AG04449 (cell line): ENCODE measurements at regions not wholly inside any gene's neighbourhood (a gene's known extent, or its start where the extent isn't known, plus 50 kb on each side); places are given as distances from the start of the nearest gene placed in this dataset.

Source experiments
- CTCF ChIA-PET: fragments of 350-600 bp; formaldehyde crosslinking; extraction: SDS; loops from one replicate; lab custom pipeline; 2021; ENCODE audit warnings: antibody characterized with exemption; lab: Yijun Ruan, JAX
- POLR2A ChIA-PET: fragments of 400-600, 350-600 bp; formaldehyde crosslinking; extraction: SDS; loops from one replicate; lab custom pipeline; 2020; ENCODE audit warnings: antibody characterized with exemption, inconsistent platforms; lab: Yijun Ruan, JAX
- DNase-seq: peaks from one replicate; pipeline ENCODE4 v3.0.0-alpha.2; 2010; ENCODE audit warnings: low read depth, low spot score
- H3K4me3 ChIP-seq: 2 replicates; pipeline ENCODE4 v1.5.1; 2011; ENCODE audit warnings: low read depth, mild to moderate bottlenecking, control low read depth, low read length
- CTCF ChIP-seq: IDR thresholded peaks from one replicate; pipeline ENCODE4 v1.5.1; 2011; ENCODE audit warnings: mild to moderate bottlenecking, moderate library complexity, low read length, control low read depth, inconsistent platforms; ENCODE audit not compliant: insufficient read depth; ENCODE audit errors: missing control alignments

DNA sequence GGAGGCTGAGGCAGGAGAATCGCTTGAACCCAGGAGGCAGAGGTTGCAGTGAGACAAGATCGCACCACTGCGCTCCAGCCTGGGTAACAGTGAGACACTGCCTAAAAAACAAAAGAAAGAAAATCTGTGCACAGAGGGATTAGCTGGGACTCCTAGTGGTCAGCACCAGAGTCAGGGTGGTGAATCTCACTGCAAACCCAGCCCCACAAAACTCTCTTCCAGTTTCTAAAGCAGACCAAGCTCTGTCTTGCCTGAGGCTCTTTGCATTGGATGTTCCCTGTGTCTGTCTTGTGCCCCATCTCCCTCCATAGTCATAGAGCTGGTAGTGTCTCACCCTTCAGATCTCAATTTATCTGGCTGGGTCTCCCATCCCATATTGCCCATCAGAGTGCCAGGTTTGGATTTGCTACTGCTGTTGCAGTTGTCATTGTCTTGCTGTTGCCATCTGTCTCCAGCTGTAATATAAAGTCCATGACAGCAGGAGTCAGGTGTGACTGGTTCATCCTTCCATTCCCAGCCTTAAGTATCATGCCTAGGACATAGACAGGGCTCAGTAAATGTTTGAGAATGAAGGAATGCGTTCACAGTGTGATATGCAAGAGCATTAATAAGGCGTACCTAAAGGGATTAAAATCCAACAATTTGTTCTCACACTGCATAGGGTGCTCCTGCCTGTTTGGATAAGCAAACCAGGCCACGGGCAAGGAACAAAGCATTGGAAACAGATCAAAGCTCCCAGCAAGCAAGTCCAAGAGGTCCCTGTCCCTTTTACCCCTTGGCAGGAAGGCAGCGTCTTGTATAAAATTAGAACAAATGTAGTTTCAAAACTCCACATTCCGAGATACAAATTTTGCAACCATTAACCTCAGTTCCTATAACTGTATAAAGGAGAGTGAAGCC is 614.6 kb upstream of the CDH5 start:
- ChIA-PET CTCF (no interaction called here), POLR2A (no interaction called here)
- no peak for DNase-seq
- H3K4me3 ChIP-seq, result no peak overlapping the region
- TF ChIP-seq CTCF, result no peak

DNA sequence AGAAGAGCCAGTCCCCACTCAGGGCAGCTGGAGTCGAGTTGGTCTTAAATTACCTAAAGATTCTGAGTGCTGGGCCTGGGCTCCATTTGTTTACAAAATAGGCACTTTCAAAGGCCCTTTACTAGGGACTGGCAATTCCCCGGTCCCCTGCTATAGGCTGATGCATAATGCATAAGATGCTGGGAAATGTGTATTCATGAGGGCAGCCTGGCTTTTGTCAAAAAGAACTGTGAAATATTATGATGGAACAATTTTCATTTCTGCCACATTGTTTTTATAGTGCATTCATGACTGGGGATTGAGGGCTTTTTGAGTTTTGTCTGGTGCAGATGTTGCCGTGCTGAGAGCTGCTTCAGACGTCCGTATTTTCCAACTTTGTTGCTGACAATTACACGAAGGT is 617.0 kb upstream of the CDH5 start:
- H3K4me3 ChIP-seq, result no peak overlapping the region
- ChIA-PET POLR2A (no interaction called here), CTCF (no interaction called here)
- no peak for DNase-seq
- TF ChIP-seq CTCF, result no peak

- CTCF ChIA-PET, result no interaction called here
- TF ChIP-seq CTCF, result no peak
Observed at GRCh38 chr16:65746941-65747340, 619.5 kb upstream of the CDH5 start.

GRCh38 chr16:65745201-65745708 is 621.2 kb upstream of the CDH5 start:
- ChIA-PET CTCF (no interaction called here), POLR2A (no interaction called here)
- DNase-seq, result no peak
- no peak overlapping the region for H3K4me3 ChIP-seq
- TF ChIP-seq CTCF, result no peak

More at GRCh38 chr16:65746941-65747340, 619.5 kb upstream of the CDH5 start:
- POLR2A ChIA-PET, result no interaction called here
- no peak for DNase-seq
- H3K4me3 ChIP-seq, result no peak overlapping the region

DNA sequence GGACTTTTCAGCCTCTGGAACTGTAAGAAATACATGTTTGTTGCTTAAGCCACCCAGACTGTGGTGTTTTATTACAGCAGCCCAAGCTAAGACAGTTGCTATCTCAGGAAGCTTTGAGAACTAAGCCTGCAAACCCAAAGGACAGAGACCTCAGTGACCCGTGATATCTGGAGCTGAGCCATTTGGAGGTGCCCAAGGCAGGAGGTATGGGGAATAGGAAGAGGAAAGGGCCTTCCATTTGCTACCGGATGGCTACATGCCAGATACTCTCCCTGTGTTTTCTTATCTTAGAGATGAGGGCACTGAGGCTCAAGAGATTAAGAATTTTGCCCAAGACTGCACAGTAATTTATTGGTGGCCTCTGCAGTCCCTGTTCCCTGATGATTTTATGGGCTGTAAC is 622.1 kb upstream of the CDH5 start:
- DNase-seq, result no peak
- ChIA-PET CTCF (no interaction called here), POLR2A (no interaction called here)
- no peak overlapping the region for H3K4me3 ChIP-seq
- no peak for TF ChIP-seq CTCF

DNA sequence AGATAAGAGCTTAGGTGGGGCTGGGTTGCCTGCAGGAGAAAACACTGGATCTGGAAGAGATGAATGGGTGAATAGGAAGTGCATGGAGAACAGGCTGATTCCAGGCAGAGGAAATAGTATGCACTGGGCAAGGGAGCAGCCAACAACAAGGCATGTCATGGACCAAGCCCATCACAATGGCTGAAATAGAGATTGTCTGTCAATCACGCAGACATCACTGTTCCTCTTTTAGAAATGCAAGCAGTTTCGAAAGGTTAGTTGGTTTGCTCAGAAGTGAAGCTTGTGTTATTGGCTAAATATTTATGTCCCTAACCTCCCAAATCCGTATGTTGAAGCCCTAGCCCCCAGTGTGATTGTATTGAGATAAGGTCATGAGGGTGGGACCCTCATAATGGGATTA is 621.7 kb upstream of the CDH11 start:
- no peak for DNase-seq
- no peak for TF ChIP-seq CTCF
- ChIA-PET POLR2A (no interaction called here), CTCF (interaction anchor here (1.2 kb wide), 1 partner anchor 9 kb away, joined by 3 read pairs; no protein-coding TSS in a partner anchor)
- no peak overlapping the region for H3K4me3 ChIP-seq
